Fibroblast of the conjunctiva (primary cell): ENCODE measurements at regions not wholly inside any gene's neighbourhood (a gene's known extent, or its start where the extent isn't known, plus 50 kb on each side); places are given as distances from the start of the nearest gene placed in this dataset.
"Not testable (repeated sequence)": the region's sequence is repeated elsewhere in the genome, so short reads cannot be mapped to it uniquely, and the experiment has no call there.

ENCODE experiments used
- DNase-seq: peaks from one replicate; pipeline ENCODE4 v3.0.0-alpha.2; 2010; ENCODE audit warnings: low read depth

DNA sequence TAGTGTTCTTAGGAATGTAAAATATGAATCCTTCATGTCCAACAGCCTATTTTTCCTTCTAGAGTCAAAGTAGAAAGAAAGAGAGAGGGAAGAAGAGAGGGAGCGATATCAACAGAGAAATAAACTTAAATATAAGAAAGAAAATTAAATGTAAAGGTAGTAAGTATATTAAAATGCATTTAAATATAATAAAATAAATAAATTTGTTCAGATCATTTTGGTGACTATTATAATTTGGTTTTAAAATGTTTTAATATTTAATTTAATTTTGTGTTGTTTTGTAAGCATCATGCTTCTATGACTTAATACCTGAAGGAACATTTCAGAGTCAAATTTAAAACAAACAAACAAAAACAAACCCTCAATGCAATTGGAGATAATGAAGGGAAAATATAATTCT, 405.2 kb upstream of the IRX1 start:
- DNase-seq: no peak

DNA sequence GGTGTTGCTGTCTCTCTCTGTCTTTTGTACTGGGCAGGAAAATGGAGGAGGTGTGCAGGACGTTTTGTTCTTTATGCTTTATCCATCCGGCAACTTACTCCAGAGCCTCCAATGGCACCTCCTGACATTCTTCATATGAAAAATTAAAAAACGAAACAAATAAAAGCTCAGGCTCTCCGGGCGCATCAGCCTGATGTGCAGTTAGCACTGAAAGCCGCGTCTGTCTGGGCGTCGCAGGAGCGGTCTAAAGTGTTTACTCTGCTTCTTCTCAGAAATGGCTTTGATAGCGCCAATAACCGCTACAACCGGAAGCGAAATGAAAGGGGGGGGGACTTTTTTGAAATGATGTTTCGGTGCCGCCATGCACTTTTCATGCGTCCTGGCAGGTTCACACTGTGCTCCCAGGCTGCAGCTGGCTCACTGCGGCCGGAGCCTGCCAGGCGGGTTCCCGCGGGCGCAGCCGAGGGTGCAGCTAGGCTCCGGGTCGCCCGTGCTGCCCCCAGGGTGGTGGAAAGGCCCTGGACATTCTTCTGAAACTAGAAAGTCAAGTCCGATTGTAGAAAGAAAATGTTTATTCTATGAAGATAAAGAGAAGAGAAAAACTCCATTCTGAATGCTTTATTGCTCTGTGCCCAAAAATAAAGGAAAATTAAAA, 407.7 kb upstream of the IRX1 start:
- no peak for DNase-seq

DNA sequence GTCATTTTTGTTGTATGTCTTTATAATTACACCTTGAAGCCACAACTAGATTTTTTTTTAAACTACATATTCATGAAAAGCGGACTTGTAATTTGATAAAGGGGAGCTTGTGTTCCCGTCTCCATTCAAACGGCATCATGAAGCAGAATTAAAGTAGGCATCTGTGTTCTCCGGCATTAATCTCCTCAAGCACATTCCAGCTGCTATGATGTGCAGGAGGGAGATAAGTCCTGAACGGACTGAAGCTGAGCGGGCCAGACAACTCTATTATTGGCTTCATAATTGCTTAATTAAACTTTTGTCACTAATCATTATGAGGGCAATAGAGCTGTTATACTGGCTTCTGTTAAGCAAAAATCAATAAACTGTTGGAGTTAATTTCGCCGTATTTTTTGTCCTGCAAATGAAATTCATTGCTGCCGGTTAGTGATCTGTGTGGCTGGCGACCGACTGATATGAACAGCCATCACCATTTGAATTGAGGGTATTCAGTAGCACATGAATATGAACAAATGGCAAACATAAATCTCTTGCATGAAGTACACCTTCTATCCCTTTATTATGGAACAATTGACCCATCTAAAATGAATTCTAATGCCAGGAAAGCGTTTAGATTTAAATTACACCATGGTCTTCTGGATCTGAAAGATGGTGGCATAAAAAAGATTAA, 408.8 kb upstream of the IRX1 start:
- DNase-seq: no peak

DNA sequence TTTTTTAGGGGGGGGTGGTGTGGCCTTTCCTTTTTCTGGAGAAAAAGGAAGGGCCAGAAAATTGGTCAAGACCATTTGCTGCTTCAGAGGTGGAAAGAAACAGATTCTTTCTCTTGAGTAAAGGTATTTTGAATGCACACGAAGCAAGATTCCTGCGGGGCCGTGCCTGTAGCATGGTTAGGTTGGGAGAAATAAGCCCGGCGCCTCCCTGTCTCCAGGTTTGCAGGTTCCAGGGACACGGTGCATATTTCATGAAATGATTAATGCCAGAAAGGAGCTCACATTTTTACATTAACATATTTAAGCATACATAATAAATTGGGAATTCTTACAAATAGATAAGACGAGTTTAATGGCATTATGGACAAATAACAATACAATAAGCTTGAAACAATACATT, 409.5 kb upstream of the IRX1 start:
- DNase-seq: no peak

DNA sequence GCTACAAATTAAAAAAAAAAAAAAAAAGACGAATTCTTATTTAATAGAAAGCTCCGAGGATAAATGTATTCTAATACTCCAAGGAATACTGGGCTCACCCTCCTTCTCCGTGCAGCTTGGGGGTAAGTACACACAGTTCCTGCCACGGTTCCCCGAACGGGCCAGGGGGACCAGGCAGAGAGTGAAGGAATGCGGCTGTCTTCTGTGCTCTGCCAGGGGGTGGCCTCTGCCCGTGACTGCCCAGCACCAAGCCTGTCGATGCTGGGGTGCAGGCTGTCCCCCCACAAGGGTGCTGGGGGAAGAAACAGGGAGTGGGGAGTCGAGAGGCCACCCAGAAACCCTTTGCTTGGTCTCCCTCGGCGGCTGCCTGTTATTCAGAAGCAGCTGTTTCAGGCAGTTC, 410.1 kb upstream of the IRX1 start:
- DNase-seq: no peak

DNA sequence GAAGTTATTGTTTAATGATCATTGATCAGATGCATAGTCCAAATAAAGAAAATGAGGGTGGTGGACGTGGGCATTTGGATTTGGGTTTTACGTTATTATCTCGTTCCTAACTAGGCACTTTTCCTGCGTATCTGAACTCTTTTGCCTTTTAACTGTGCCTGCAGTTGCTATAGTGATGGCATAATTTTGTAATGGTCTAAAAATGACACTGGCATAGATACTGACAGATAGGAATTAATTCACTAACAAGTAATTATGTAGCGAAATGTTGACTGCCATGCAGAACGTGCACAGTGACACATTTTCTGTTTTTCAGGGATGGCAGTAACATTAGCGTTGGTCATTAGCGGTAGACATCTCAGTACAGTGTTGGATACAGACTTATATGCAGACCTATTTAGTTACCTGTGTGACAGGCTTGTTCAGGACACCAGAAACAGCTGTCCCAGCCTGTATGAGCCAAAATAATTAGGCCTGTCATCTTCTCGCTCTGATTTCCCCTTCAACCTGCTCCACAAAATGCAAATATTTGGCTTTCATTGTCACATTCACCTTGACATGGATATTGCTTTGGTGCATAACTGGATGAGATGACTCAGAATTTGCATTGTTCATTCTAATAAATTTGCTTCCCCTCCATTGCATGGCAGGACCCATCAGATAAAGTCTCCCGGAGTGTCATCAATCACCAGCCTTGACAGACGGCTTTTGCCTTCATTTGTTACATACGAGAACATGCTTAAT, 413.3 kb upstream of the IRX1 start:
- DNase-seq: no peak

DNA sequence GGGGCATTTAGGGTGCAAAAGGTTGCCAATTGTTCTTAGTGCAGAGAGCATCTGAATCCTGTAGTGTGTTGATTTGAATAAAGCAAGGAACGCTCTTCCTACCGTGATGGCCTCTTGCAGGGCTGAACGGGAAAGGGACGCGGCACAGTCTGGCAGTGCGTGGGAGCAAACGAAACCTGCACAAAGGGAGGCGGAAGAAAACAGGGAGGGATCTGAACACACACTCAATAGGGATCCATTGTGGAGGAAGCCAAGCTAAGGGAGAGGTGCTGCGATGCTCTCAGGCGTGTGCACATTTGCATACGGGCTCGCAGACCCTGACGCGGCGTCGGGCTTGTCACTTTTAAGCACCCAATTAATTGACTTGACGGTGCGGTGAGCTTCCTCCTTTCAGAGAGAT, 414.0 kb upstream of the IRX1 start:
- DNase-seq: no peak

DNA sequence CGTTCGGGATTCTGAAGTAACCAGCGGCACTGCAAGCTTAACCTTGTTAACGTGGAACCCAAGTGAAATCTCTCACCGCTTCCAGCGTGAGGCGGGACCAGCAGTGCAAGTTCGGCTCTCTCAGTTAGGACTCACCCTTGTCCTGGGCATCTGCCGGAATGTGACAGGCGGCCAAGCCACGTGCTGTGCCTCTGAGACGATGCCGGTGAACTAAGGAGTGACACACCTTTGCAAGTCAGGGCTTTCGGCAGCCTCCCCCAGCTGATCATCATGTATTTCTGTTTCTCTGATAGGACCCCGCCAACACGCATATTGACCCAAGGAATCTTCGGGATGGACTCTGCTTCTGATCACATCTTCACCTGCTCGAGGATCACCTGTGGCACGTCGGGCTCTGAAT, 415.0 kb upstream of the IRX1 start:
- DNase-seq: no peak

DNA sequence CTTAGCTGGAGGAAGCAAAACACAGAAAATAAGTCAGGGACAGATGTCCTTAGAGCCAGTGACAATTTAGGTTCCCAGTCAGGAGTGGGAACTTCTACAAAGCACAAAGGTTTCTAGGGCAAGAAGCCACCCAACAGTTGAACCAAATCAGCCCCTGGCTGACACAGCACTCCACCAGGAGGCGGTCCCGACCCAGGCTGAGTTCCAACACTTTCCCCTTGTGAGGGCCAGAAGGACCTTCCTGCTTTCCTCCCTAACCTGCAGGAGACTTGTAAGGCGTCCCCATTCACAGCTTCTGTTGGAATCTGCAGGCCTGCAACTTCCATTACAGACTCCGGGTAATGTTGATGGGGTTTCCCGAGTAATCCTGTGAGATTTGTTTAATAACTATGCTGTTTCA, 416.4 kb upstream of the IRX1 start:
- DNase-seq: no peak

DNA sequence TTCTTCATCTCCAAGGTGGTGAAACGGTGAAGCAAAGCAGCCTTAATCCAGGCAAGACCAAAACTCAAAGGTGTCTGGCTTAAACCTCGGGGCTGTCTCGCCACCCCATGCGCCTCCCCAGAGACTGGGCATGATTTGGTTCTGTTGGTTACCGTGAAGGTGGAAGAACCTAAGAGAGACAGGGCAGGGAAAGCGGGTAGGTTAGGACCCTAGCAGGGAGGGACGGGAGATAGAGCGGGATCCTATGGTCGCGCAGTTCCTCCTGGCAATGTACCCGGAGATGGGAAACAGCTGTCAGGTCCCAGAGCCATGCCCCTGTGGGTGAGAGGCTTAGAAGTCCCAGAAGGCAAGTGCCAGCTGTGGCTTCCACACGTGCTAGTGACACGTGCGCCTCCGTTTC, 418.3 kb upstream of the IRX1 start:
- DNase-seq: no peak

DNA sequence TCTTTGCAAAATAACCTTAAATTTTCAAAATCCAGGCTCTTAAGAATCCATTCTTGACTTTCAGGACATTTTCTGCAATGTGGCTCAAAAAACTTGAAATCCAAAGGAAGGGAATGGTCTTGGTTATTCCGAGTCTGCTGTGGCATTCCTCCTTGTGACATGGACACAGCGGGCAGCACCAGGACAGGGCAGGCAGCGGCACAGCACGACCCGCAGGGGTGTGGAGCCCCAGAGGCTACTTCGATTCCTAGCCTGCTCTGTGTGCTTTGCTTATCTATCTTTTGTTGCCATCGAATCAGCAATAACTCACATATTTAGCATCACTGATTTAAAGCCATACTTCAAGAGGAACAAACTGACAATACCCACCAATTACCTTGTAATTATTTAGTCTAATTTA, 420.2 kb upstream of the IRX1 start:
- no peak for DNase-seq

DNA sequence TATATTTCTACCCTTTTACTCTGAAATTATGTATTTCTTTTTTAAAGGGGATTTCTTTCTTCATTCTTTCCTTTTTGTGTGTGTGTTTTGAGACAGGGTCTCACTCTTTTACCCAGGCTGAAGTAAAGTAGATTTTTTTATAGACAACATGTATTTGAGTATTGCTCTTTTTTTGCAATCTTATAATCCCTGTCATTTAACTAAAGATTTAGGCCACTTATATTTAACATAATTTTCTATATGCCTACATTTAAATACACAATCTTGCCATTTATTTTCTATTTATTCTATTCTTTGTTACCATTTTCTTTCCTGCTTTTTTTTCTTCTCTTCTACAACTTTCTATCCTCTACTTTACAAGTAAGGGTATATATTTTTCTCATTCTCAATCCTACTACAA, 416.0 kb upstream of the IRX2 start:
- DNase-seq: no peak

DNA sequence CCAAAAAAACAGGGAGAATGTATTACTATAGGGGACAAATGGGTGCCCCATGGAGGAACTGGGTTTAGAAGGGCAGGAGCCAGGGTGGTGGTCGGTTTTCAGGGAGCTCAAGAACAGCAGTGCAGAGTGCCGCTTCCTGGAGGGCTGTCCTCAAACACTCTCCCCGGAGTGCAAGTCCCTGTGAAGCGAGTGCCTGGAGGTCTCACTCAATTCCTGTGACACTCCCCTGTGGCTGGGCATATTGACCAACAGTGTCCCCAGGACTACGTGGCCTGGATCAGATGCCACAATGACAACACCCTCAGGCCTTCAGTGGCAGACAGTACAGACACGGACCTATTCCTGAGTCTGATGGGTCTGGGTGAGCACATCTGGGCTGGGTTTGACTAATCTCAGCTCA, 412.1 kb upstream of the IRX2 start:
- no peak for DNase-seq

DNA sequence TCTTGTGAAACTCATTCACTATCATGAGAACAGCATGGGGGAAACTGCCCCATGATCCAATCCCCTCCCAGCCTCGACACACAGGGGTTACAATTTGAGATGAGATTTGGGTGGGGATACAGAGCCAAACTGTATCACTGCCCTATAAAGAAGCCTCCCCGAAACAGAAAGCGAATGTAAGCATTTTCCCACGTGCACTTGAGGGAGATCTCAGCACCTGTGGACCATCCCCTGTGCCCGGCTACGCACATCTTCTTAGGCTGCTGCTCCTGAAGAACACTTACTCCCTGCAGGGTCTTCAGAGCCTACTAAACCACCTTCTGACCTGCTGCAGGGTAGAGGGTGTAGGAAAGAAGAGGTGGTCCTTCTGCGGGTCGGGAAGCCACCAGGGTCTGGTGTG, 410.2 kb upstream of the IRX2 start:
- DNase-seq: no peak

DNA sequence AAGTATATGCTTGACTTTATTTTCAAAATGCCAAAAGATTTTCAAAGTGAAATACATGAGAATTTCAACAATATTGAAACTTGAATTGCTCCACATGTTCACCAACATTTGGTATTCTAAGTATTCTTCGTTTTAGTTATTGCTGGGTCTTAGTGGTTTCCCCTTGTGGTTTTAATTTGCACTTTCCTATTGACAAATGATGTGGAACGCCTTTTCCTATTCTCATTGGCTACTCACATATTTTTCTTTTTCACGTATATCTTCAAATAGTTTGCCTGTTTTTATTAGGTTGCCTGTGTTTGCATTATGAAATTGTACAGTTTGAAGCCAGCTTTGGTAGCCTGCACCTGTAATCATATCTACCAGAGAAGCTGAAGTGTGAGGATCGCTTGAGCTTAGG, 405.7 kb upstream of the IRX2 start:
- no peak for DNase-seq

DNA sequence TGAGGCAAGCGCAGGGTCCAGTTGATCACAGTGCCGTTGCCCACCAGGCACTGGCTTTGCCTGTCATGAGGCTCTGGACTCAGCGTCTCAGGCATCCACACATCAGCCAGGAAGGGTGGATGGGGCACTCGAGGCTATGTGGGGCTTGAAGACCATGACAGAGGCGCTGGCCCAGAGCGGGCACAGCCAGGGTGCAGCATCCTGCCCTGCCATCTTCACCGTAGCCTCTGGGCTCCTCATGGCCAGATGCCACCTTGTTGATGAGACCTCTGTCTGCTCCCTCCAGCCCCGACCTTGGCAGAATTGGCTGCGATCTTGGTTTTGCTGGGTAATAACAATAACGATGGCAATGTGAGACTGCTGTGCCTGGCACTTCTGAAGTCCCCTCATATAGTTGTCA, 404.2 kb upstream of the IRX2 start:
- no peak for DNase-seq

DNA sequence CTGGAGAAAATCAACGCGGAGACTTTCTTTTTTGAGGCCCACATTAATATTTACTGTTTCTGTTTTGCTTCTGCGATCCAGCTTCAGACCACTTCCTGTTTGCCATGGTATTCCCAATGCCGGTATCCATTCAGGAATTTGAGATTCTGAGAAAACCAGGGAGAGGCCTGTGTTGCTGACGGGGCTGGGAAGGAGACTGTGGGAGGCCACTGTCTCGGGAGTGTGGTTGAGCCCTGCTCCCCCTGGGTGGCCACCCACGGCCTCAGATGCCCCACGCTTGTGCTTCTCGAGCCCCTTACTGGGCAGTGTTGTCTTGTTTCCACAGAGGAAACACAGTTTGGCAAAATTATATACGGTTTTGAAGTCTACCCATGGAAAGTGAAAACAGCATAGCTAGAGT, 403.6 kb upstream of the IRX2 start:
- no peak for DNase-seq

DNA sequence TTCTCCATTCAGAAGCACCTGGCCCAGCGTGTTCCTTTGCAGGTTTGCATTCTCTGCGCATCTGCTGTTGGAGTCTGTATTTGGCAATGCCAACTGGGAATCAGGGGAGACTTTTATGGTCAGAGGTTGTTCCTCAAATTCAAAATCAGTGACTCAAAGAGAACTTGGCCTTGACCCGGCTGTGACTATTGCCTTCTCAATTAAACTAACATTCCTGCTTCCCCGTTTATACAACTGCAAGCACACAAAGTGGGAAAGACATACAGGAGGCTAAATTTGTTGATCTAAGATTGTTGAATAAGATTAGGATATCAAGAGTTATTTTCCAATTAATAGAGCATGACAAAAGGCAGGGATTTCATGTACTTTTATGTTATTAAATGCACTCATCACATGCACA, 402.4 kb upstream of the IRX2 start:
- DNase-seq: no peak

DNA sequence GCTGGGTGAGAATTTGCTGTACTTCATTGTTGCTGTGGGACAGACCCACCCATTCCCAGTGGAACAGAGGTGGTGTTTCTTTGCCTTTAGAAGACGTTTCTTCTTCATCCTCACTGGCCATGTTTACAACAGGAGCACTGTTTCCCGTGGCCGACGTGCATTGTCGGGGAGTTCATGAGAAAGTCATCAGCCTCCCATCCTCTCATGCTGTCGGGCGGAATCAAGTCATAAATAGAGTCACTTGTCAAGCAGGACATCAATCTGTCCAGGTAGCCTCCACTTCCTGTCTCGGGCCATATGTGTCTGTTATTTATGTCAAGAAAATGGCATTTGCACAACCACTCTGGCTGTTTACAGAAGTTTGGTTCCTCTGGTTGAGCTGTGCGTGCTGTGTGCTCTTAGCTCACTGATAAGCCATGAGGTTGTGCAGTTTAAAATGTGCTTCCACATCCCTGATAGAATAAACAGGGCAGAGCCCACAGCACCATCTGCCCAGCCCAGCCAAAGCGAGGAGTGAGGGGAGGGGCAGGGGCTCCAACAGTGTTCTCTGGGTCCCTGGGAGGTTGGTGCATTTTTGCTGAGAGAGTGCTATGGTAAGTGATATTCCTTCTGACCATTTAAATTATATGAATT, 401.9 kb upstream of the IRX2 start:
- DNase-seq: no peak

DNA sequence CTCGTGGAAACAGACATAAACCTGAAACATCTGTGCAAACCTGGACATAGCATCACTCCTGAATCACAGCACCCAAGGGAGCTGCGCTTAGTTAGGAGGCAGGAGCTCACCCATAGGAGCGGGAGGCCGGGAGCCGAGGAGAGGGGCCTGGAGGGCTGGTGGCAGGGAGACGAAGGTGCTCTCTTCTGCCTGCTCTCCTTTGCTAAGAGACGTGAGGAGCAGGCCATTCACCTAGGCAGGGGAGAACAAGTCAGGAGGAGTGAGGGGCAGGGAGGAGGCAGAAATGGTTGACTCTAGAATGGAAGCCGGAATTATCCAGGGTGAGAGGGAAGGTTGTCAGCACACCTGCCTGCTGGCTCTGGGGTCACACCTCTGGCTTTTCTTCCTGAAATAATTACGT, 398.4 kb upstream of the IRX2 start:
- DNase-seq: no peak

DNA sequence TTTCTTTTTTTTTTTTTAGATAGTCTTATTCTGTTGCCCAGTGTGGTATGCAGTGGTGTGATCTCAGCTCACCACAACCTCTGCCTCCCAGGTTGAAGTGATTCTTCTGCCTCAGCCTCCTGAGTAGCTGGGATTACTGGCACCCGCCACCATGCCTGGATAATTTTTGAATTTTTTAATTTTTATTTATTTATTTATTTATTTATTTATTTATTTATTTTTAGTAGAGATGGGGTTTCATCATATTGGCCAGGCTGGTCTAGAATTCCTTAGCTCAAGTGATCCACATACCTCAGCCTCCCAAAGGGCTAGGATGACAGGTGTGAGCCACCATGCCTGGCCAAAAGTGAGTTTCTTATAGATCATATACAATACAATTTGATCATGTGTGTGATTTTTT, 395.9 kb upstream of the IRX2 start:
- DNase-seq: not testable (repeated sequence)

DNA sequence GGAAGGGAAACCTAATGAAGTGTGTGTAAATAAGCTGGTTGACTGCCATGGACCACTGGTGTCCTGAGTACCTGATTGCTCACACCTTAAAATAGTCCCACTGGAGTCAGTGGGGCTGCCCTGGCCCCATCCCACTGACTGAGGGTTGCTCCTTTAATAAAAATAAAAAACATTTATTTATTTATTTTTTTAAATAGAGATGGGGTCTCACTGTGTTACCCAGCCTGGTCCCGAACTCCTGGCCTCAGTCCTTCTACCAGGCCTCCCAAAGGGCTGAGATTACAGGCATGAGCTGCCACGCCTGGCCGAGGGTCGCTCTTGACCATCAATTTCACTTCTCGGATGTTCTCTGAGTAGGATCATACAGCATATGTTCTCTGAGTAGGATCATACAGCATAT, 394.2 kb upstream of the IRX2 start:
- DNase-seq: no peak

DNA sequence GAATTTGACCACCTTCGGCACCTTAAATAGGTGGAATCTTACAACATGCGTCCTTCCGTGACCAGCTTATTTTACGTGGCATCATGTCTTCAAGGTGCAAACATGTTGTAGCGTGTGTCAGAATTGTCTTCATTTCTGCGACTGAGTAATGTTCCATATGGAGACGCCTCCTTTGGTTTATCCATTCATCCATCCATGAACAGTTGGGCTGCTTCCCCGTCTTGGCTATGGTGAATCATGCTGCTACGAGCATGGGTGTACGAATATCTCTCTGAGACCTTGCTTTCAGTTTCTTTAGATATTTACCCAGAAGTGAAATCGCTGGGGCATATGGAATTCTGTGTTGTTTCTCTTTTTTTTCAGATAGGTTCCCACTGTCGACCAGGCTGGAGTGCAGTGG, 391.9 kb upstream of the IRX2 start:
- DNase-seq: no peak
